UCSD-AML1 (cell line): ENCODE measurements at regions not wholly inside any gene's neighbourhood (a gene's known extent, or its start where the extent isn't known, plus 50 kb on each side); places are given as distances from the start of the nearest gene placed in this dataset.
A peak's percentile ranks its signal among the peaks of the same experiment; 100 is the strongest.
"Not testable (repeated sequence)": the region's sequence is repeated elsewhere in the genome, so short reads cannot be mapped to it uniquely, and the experiment has no call there.

Experiments
- DNase-seq: peaks from one replicate; lab custom pipeline; 2025; ENCODE audit not compliant: unreplicated experiment; lab: John Stamatoyannopoulos, UW

GRCh38 chr15:92821491-92822116, 78.5 kb upstream of the CHD2 start:
- no peak for DNase-seq

DNA sequence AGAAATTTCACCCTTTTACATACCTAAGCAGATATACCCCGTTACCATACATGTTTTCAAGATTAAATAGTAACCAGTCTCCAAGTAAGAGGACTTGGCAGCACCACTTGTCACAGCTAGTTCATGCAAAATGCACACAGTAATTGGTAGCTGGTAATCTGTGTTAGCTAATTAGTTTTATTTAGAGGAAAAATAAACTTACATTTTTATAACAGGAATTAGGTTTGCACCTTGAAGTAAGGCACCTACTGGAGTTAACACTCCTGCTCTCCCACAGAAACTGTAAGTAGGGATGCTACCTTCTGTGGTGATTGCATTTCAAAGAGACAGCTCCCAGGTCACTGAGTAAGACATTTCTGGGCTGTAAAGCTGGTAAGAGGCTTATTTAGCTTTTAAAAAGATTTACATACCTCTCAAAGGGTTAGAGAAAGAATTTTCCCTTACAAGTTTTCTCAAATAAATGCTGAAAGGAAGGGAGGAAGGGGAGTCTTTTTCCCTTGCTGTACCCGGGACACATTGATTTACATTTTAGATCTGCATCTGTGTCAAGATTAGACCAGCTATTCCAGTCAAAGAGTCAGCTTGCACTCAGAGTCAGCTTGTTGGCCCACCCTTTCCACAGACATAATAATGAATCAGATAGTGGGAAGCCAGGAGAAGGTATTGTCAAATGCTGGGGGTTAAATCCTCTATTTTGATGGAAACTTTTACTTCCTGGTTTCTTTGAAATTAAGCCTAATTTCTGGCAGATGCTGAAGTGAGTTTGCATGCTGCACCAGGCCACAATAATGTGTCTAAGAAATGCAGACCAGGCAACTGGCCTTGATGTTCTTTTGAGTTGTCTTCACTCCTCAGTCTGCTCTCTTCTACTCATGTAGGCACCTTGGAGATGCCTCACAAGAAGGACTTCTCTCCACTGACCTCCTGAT, 77.6 kb upstream of the CHD2 start:
- DNase-seq = no peak

DNA sequence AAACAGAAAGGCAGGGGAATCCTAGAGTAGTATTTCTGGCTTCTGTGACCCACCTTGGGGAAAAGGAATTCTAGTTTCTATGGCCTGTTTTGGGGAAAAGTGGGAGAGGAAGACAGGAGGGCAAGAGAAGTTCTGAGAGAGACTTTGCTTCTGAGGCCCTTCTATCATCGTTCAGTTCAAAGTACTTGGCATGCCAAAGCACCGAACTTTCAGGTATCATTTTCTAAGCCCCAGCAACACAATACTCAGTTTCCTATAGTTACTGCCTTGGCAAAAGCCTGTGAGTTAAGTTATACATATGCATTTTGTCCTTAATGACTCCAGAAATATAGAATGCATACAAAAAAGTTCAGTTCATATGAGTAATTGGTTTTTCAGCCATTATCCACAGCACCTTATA, 74.1 kb upstream of the CHD2 start:
- DNase-seq = no peak

GRCh38 chr15:92827991-92828390, 72.1 kb upstream of the CHD2 start:
- DNase-seq = not testable (repeated sequence)

DNA sequence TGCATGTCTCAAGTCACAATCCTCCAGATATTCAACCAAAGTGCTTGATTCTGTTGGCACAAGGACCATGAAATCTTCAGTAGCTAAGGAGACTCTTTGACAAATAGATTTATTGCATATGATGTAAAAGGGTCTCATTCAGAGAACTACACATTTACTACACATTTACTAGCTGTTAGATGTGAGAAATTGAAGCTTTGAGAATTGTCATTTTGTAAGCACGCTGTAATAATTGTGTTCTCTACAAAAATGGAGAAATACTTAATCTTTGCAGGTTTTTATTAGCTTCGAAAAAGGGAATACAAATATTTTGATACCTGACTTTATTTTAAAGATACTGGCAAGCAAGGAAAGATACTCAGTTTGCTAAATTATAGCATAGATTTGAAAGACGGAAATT, 70.2 kb upstream of the CHD2 start:
- no peak for DNase-seq

DNA sequence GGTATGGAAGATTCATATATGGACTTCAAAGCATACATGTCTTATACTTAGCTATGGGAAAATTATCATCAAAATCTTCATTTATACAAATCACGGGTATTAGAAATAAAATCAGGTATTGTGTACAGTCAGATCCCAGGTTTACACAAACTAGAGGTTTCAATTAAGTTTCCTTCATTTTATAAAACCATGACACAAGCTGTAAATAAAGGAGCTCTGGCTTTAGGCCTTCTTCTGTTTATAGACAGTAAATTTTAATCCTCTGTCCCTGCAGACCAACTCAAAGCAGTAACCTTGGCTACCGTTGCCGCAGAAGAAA, 68.8 kb upstream of the CHD2 start:
- DNase-seq = no peak

DNA sequence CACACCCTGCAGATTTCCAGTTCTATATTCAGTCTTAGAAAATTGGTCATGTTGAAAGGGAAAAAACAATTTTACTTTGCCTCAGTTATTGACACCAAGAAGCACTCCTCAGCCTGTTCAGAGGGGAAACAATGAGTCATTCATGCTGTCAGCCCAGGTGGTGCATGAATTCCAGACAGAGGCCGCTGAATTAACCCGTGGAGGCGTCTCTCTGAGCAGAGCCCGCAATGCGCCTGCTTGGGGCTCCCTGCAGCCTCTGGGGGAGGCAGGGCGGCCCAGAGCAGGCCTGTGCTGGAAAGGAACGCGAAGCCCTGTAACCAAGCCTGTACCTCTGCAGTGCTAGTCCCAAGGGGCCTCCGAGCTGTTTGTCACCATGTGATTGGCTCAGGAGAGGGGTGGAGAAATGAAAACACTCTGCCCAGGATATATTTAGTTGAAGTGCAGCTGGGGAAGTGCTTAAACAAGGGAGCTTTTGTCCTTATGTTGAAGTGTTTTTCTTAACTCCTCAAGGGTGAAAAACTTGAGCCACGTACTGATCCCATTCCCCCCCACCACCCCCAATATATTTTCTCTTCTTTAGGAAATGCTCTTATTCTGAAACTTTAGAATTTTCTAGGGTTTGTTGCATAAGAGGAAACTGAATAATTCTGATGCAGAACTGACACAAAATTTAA, 68.3 kb upstream of the CHD2 start:
- DNase-seq = peak; percentile 89

DNA sequence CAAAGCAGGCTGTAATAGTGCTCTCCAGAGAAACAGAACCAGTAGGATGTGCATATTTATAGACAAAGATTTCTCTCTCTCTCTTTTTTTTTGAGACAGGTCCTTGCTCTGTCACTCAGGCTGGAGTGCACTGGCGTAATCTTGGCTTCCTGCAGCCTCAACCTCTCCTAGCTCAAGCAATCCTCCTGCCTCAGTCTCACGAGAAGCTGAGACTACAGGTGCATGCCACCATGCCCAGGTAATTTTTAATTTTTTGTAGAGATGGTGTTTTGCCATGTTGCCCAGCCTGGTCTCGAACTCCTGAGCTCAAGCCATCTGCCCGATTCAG, 67.1 kb upstream of the CHD2 start:
- DNase-seq = no peak

DNA sequence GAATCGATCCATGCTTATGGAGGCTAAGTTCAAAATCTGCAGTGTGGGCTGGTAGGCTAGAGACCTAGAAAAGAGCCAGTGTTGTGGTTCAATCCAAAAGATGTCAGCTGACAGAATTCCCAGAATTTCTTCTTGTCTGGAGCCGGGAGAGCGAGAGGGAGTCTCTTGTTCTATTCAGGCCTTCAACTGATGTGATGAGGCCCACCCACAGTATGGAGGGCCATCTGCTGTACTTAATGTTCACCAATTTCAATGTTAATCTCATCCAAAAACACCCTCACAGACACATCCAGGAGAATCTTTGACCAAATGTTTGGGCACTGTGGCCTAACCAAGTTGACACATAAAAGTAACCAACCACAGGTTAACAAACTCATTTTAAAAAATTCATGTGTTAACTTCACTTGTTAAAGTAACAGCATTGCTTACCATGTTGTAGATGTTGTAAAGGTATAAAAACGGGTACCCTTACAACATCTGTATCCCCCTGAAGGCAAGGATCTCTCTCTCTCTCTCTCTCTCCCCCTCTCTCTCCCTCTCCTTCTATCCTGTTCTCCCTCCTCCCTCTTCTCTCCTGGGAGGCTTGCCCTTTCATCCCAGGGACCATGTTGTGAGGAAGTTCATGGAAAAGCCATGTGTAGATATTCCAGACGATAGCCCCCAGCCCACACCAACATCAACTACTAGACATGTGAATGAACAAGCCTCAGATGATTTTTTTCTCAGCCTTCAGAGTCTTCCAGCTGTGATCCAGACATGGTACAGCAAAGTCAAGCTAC, 66.4 kb upstream of the CHD2 start:
- DNase-seq = no peak

DNA sequence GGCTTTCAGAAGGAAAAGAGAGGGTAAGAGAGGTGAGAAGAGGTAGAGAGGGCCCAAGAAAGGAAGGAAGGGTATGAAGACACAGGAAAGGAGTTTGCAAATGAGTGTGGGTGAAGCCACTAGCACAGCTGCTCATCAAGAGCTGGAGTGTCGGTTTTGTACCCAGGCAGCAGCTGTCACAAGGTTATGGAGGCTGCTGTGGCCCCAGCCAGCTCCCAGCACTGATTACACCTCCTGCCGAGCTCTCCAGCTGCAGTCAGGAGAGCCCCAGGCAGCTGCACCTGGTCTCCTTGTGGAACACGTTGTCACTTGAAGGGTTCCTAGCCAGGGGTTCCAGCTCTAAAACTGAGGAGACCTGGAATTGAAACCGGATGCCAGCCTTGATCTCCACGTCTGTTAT, 60.4 kb upstream of the CHD2 start:
- peak; percentile 17 for DNase-seq

- no peak for DNase-seq
Measured at GRCh38 chr15:92840149-92840548, 60.0 kb upstream of the CHD2 start.

GRCh38 chr15:92843326-92843725, 56.8 kb upstream of the CHD2 start:
- no peak for DNase-seq

- peak; percentile 60 for DNase-seq
Measured at GRCh38 chr15:92843814-92844213, 56.3 kb upstream of the CHD2 start.

DNA sequence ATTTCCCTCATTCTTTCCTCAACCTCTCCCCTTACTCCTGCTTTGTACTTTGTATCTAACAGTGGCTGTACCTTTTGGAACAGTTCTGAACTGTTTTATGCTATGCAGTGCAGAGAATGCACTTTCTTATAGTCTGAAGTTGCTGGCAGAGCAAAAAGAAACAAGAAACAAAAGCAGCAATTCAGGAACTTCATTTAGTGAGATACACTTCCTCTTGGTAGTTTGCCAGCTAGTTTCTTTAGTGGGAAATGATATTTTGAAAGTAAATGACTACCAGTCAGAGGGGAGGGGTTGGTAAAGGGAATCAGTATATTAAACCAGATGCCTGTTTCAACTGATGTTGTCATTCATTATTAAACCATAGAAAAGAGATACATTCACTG, 55.0 kb upstream of the CHD2 start:
- no peak for DNase-seq

DNA sequence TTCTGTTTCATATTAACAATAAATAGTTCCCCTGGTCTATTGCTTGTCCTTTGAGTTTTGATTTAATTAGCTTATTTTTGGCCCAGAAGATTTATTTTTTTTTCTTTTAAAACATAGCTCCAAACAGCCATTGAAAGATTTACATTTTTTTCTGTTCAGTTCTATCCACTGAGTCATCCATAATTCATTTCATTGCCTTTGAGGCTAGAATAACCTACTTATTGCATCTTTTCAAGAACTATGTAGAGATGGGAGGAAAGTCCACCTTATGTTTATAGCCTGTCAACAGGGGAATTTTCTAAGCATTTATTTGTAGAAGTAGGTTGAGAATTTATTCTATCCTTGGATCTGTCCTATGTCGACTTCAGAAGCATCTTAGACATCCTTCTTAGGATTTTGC, 53.4 kb upstream of the CHD2 start:
- no peak for DNase-seq

DNA sequence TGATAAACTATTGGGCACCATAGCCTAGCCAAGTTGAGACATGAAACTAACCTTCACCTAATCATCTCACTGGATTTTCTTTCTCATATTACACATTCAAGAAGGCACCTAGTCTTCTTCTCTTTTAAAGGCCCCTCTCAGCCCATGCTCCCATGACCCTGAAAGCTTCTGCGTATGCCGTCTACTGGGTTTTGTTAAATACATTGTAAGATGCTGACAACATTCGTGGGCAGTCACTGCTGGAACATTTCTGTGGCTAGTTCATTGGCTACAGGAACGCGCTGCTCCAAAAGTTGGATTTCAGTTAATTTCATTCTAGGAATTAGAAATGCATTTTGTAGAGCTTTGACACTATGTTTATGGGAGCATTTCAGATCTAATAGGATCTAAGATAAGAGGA, 52.3 kb upstream of the CHD2 start:
- DNase-seq = no peak

DNA sequence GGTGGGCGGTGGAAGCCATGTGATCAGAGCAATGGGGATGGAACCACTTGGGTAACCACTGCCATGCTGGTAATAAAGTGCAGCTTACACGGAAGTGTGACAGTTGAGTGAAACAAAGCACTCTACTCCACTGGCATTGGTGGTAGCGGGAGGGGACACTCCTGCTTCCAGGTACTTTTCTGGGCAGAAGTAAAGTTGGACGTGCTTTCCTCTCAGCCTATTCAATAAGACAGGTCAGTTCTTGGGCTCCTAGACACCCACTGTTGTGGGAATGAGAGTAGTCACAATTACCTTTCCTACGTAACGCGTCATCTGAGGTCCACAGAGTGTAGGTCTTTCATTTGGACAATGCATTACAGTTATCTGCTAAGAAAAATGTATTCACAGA, 51.7 kb upstream of the CHD2 start:
- no peak for DNase-seq

DNA sequence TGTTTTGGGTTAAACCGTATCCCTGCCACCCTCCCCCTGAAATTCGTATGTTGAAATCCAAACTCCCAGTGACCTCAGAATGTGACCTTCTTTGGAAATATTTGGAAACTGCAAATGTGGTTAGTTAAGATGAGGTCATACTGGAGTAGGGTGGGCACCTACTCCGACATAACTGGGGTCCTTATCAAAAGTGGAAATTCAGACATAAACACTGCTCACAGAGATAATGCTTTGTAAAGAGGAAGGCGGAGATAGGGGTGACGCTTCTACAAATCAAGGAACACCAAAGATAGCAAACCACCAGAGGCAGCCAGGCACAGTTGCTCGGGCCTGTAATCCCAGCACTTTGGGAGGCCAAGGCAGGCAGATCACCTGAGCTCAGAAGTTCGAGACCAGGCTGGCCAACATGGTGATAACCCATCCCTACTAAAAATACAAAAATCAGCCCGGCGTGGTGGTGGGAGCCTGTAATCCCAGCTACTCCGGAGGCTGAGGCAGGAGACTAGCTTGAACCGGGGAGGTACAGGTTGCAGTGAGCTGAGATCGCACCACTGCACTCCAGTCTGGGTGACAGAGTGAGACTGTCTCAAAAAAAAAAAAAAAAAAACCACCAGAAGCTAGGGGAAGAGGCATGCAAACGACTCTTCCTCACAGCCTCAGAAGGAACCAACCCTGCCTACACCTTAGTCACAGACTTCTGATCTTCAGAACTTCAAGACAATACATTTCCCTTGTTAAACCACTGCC, 51.1 kb upstream of the CHD2 start:
- DNase-seq = no peak

DNA sequence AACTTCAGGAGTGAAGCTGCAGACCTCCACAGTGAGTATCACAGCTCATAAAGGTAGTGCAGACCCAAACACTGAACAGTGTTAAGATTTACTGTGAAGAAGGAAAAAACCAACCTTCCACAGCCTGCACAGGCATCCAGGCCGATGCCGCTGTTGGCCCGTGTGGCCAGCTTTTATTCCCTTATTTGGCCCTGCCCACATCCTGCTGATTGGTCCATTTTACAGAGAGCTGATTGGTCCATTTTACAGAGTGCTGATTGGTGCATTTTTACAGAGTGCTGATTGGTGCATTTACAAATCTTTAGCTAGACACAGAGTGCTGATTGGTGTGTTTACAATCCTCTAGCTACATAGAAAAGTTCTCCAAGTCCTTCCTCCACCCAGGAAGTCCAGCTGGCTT, 49.9 kb upstream of the CHD2 start:
- not testable (repeated sequence) for DNase-seq
